Kidney (tissue), 13 donors: ENCODE measurements at regions not wholly inside any gene's neighbourhood (a gene's known extent, or its start where the extent isn't known, plus 50 kb on each side); places are given as distances from the start of the nearest gene placed in this dataset.

ENCODE experiments used
- DNase-seq, 5 donors: peaks; one replicate each; pipeline ENCODE4 v3.0.0-alpha.2; 2013 to 2020
- FAIRE-seq: peaks from 2 replicates; lab custom pipeline; 2012; peaks lifted over from hg19 to GRCh38; lab: Jason Lieb, UNC
- H3K27ac ChIP-seq, 2 donors: one replicate each; pipeline ENCODE4 v1.7.0; 2013; ENCODE audit warnings: low read depth in 2 of 2, low read length in 2 of 2, inconsistent platforms in 1 of 2
- H3K27me3 ChIP-seq: one replicate; pipeline ENCODE4 v1.7.1; 2013; ENCODE audit warnings: low read length, inconsistent platforms; ENCODE audit not compliant: control insufficient read depth, insufficient read depth
- H3K36me3 ChIP-seq, 3 donors: one replicate each; pipeline versions ENCODE4 v1.7.0 to v1.7.1; 2013; ENCODE audit warnings: low read length in 3 of 3, control low read depth in 1 of 3, inconsistent platforms in 1 of 3; ENCODE audit not compliant: insufficient read depth in 3 of 3, control insufficient read depth in 2 of 3
- H3K4me1 ChIP-seq, 3 donors: one replicate each; pipeline versions ENCODE4 v1.7.0 to v1.7.1; 2013; ENCODE audit warnings: low read length in 3 of 3, inconsistent platforms in 1 of 3, low read depth in 1 of 3; ENCODE audit not compliant: control insufficient read depth in 2 of 3, insufficient read depth in 2 of 3
- H3K4me3 ChIP-seq, 3 donors: one replicate each; pipeline versions ENCODE4 v1.7.0 to v1.8.1; 2013; ENCODE audit warnings: low read length in 3 of 3, control low read depth in 1 of 3, inconsistent platforms in 1 of 3
- H3K9ac ChIP-seq, 3 donors: one replicate each; pipeline versions ENCODE4 v1.7.0 to v1.7.1; 2013; ENCODE audit warnings: low read length in 3 of 3, control low read depth in 1 of 3, inconsistent platforms in 1 of 3
- H3K9me3 ChIP-seq, 3 donors: one replicate each; pipeline versions ENCODE4 v1.7.0 to v1.7.1; 2013; ENCODE audit warnings: low read length in 3 of 3, control low read depth in 1 of 3, inconsistent platforms in 1 of 3; ENCODE audit not compliant: control insufficient read depth in 2 of 3, insufficient read depth in 1 of 3
- intact Hi-C: fragments of 100-400 bp; cut with DNase I; formaldehyde crosslinking; loops from one replicate; pipeline ENCODE4 v1.11.1; 2022
- TF ChIP-seq, protein P1 (sequence below): IDR thresholded peaks from 3 replicates; pipeline ENCODE4 v1.5.1; 2012; ENCODE audit warnings: mild to moderate bottlenecking, moderate library complexity, borderline replicate concordance; ENCODE audit not compliant: insufficient read depth; ENCODE audit errors: extremely low read depth
- donor health status: control.
- donor health status: control.
- donor health status: control.
- donor health status: control.
- donor health status: control.
- donor health status: DM: yes; HTN: yes; CAD: no.
- donor health status: Normal renal cell carcinoma (clear cell type).

DNA sequence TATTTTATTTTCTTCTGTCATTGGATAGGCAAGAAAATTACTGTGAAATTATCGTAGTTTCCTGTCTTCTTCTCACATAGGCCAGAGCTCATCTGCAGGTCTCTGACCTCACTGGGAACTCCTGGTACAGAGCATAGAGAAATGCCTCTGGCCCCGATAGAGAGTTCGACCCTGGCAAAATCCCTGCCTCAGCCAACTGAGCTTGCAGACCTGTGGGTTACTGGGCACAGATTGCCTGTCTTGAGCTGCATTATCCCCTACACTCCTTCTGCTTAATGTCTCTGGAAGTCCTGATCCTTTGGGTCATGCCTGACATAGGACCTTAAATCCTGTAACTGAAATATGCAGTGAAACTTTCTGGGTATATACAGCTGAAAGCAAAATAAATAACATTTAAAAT is 439.3 kb upstream of the CTNND2 start:
- FAIRE-seq = no peak
- H3K4me1 ChIP-seq = no peaks in the 10 kb centered on the region

DNA sequence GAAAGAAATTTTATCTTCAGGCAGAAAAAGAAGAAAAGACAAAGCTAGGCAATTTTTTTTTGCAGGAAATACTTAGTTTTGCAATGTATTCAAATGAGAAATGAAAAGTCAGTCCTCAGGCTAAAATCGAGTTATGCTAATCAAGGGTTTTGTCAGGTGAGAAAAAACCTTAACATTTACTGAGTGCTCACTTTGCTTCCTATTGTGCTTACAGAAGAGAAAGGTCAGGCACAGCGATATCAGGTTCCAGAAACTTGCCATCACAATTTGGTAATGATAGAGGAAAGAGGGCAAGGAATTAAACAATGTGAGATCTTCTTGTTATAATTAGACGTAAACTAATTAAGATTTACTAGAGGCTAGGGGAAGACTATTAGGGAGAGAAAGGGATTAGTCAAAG is 431.7 kb upstream of the CTNND2 start:
- no peak overlapping the region for H3K4me3 ChIP-seq
- no peaks in the 10 kb centered on the region for H3K36me3 ChIP-seq
- intact Hi-C loops = no loop called here
- H3K4me1 ChIP-seq = no peaks in the 10 kb centered on the region
- FAIRE-seq (no peak), DNase-seq (no peak)
- no peak overlapping the region for H3K9ac ChIP-seq
- no peaks in the 10 kb centered on the region for H3K9me3 ChIP-seq
- TF ChIP-seq, protein P1, sequence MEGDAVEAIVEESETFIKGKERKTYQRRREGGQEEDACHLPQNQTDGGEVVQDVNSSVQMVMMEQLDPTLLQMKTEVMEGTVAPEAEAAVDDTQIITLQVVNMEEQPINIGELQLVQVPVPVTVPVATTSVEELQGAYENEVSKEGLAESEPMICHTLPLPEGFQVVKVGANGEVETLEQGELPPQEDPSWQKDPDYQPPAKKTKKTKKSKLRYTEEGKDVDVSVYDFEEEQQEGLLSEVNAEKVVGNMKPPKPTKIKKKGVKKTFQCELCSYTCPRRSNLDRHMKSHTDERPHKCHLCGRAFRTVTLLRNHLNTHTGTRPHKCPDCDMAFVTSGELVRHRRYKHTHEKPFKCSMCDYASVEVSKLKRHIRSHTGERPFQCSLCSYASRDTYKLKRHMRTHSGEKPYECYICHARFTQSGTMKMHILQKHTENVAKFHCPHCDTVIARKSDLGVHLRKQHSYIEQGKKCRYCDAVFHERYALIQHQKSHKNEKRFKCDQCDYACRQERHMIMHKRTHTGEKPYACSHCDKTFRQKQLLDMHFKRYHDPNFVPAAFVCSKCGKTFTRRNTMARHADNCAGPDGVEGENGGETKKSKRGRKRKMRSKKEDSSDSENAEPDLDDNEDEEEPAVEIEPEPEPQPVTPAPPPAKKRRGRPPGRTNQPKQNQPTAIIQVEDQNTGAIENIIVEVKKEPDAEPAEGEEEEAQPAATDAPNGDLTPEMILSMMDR = no peak
- no peak overlapping the region for H3K27ac ChIP-seq
- H3K27me3 ChIP-seq = no peaks in the 10 kb centered on the region

More for the DNA sequence above, 439.3 kb upstream of the CTNND2 start:
- H3K27me3 ChIP-seq = no peaks in the 10 kb centered on the region
- H3K4me3 ChIP-seq = no peak overlapping the region
- no peaks in the 10 kb centered on the region for H3K36me3 ChIP-seq
- TF ChIP-seq, protein P1 = no peak
- intact Hi-C loops = no loop called here
- H3K27ac ChIP-seq = no peak overlapping the region
- H3K9me3 ChIP-seq = no peaks in the 10 kb centered on the region
- H3K9ac ChIP-seq = no peak overlapping the region
- DNase-seq = no peak

- Histone ChIP-seq H3K27me3 (no peaks in the 10 kb centered on the region), H3K9me3 (no peaks in the 10 kb centered on the region), H3K9ac (no peak overlapping the region), H3K4me1 (no peaks in the 10 kb centered on the region), H3K36me3 (no peaks in the 10 kb centered on the region), H3K27ac (no peak overlapping the region), H3K4me3 (no peak overlapping the region)
- intact Hi-C loops = no loop called here
- TF ChIP-seq, protein P1 = no peak
- DNase-seq (no peak), FAIRE-seq (no peak)
Observed at GRCh38 chr5:12332480-12332879, 428.2 kb upstream of the CTNND2 start.

DNA sequence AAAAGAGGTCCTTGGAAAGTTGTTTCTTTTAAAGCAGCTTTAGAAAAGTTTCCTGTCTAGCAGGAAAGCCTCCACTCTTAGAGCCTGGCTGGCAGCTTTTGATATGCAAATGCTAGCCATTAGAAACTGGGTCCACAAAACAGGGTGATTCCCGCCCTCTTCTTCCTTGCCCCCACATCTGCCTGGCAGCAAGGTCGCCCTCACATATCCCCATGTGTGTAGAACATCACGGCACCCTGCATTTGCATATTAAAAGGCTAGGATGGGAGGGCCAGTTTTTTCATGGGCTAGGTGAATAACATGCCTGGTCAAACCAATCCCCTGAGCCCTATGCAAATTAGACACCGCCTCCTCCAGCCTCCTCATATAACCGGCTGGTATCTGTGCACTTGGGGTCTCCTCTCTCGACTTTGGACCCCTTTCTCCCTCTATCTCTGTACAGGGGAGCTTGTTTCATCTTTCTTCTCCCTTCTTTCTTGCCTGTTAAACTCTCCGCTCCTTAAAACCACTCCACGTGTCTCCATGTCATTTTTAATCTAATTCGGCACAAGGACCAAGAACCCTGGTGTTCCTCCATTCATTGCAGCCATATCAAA is 426.8 kb upstream of the CTNND2 start:
- no peak for FAIRE-seq
- Histone ChIP-seq H3K4me1 (no peaks in the 10 kb centered on the region), H3K9ac (no peak overlapping the region), H3K9me3 (no peaks in the 10 kb centered on the region), H3K27me3 (no peaks in the 10 kb centered on the region), H3K4me3 (no peak overlapping the region), H3K36me3 (no peaks in the 10 kb centered on the region), H3K27ac (no peak overlapping the region)
- intact Hi-C loops = no loop called here
- TF ChIP-seq, protein P1 = no peak
- no peak for DNase-seq
